ENCODE measurements at regions not wholly inside any gene's neighbourhood (a gene's known extent, or its start where the extent isn't known, plus 50 kb on each side); places are given as distances from the start of the nearest gene placed in this dataset.

DNA sequence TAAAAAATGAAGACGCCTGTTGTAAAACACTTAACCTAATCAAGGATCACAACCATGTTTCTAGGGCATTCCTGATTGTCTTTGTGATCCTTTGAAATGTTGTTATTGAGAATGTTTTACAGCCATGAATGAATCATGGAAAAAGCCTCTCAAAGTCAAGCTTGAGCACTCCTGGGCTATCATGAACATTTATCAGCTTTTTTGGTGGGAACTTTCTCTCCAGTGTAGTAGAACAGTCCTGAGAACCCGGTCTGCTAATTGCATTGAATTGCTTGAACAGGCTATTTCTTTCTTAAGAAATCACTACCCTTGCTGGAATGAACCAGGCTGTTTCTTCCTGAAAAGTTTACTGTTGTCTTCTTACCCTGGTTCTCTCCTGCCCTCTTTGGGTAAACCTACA is 516.5 kb downstream of the FGF9 start:
- TF ChIP-seq, protein P1, sequence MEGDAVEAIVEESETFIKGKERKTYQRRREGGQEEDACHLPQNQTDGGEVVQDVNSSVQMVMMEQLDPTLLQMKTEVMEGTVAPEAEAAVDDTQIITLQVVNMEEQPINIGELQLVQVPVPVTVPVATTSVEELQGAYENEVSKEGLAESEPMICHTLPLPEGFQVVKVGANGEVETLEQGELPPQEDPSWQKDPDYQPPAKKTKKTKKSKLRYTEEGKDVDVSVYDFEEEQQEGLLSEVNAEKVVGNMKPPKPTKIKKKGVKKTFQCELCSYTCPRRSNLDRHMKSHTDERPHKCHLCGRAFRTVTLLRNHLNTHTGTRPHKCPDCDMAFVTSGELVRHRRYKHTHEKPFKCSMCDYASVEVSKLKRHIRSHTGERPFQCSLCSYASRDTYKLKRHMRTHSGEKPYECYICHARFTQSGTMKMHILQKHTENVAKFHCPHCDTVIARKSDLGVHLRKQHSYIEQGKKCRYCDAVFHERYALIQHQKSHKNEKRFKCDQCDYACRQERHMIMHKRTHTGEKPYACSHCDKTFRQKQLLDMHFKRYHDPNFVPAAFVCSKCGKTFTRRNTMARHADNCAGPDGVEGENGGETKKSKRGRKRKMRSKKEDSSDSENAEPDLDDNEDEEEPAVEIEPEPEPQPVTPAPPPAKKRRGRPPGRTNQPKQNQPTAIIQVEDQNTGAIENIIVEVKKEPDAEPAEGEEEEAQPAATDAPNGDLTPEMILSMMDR (IDR thresholded peaks at IDR 0.05): no peak
- TF ChIP-seq POLR2AphosphoS5 (IDR thresholded peaks at IDR 0.05; ENCODE audit: low read depth, low read length) (no peak), TCF7L2 (IDR thresholded peaks at IDR 0.05; ENCODE audit: low read depth, low read length) (no peak)
